HuH-7.5 (cell line): ENCODE measurements at regions not wholly inside any gene's neighbourhood (a gene's known extent, or its start where the extent isn't known, plus 50 kb on each side); places are given as distances from the start of the nearest gene placed in this dataset.

Source experiments
- DNase-seq: peaks from one replicate; pipeline ENCODE4 v3.0.0; 2011; ENCODE audit warnings: low spot score

- DNase-seq = no peak
These were observed 124.4 kb downstream of the FBXO15 start for GRCh38 chr18:74023220-74023619.

- no peak for DNase-seq
These were observed 127.8 kb downstream of the FBXO15 start for GRCh38 chr18:74019864-74020263.

- DNase-seq = no peak
These were observed 133.7 kb downstream of the FBXO15 start for GRCh38 chr18:74013955-74014354.

- DNase-seq = no peak
These were observed 134.5 kb downstream of the FBXO15 start for GRCh38 chr18:74012954-74013630.

- DNase-seq = no peak
These were observed 141.5 kb downstream of the FBXO15 start for GRCh38 chr18:74006143-74006542.

GRCh38 chr18:74005320-74006109 lies 142.1 kb downstream of the FBXO15 start:
- no peak for DNase-seq

GRCh38 chr18:73992242-73993022 lies 155.2 kb downstream of the FBXO15 start:
- DNase-seq = no peak

GRCh38 chr18:73991570-73991969 lies 156.1 kb downstream of the FBXO15 start:
- no peak for DNase-seq

- DNase-seq = no peak
These were observed 157.4 kb downstream of the FBXO15 start for GRCh38 chr18:73990258-73990657.

- DNase-seq = no peak
These were observed 160.2 kb downstream of the FBXO15 start for GRCh38 chr18:73987247-73987980.

- no peak for DNase-seq
These were observed 160.9 kb downstream of the FBXO15 start for GRCh38 chr18:73986711-73987110.

- no peak for DNase-seq
These were observed 161.6 kb downstream of the FBXO15 start for GRCh38 chr18:73985855-73986625.

- DNase-seq = no peak
These were observed 163.7 kb downstream of the FBXO15 start for GRCh38 chr18:73983970-73984369.

- DNase-seq = no peak
These were observed 164.1 kb downstream of the FBXO15 start for GRCh38 chr18:73983496-73983895.

- DNase-seq = no peak
These were observed 165.8 kb downstream of the FBXO15 start for GRCh38 chr18:73981796-73982195.

- DNase-seq = peak; percentile 22
These were observed 167.2 kb downstream of the FBXO15 start for GRCh38 chr18:73980289-73980979.

GRCh38 chr18:73979742-73980141 lies 167.9 kb downstream of the FBXO15 start:
- no peak for DNase-seq

- no peak for DNase-seq
These were observed 171.2 kb downstream of the FBXO15 start for GRCh38 chr18:73976433-73976832.

- no peak for DNase-seq
These were observed 172.4 kb downstream of the FBXO15 start for GRCh38 chr18:73975266-73975665.

- no peak for DNase-seq
These were observed 173.7 kb downstream of the FBXO15 start for GRCh38 chr18:73973972-73974371.

- no peak for DNase-seq
These were observed 180.7 kb downstream of the FBXO15 start for GRCh38 chr18:73966954-73967353.
